ENCODE measurements at regions not wholly inside any gene's neighbourhood (a gene's known extent, or its start where the extent isn't known, plus 50 kb on each side); places are given as distances from the start of the nearest gene placed in this dataset.

- Histone ChIP-seq H2AFZ (no peak overlapping the region), H3K27me3 (replicated peaks; ENCODE audit: insufficient read depth) (no peaks in the 10 kb centered on the region), H3K79me2 (ENCODE audit: insufficient read depth) (no peaks in the 10 kb centered on the region), H4K20me1 (ENCODE audit: insufficient read depth) (no peaks in the 10 kb centered on the region), H3F3A (ENCODE audit: insufficient read depth) (no peaks in the 10 kb centered on the region), H3K9me2 (ENCODE audit: insufficient read depth) (no peaks in the 10 kb centered on the region), H3K36me3 (ENCODE audit: low read depth) (no peaks in the 10 kb centered on the region), H3K4me2 (ENCODE audit: unreplicated experiment) (no peak overlapping the region), H3K27ac (no peak overlapping the region), H3K4me1 (ENCODE audit: insufficient read depth) (no peaks in the 10 kb centered on the region), H3K9ac (no peak overlapping the region), H3K4me3 (no peak overlapping the region), H3K9me3 (ENCODE audit: low read depth) (no peaks in the 10 kb centered on the region)
- in situ Hi-C loops (cut with MboI), result no loop called here
- TF ChIP-seq EZH2 (IDR thresholded peaks at IDR 0.05; ENCODE audit: insufficient read depth, poor library complexity, severe bottlenecking) (no peak), EZH2phosphoT487 (IDR thresholded peaks at IDR 0.05; ENCODE audit: insufficient read depth, low read depth) (no peak)
- no peak for DNase-seq
- WGBS, 2 experiments (ENCODE audit: low coverage in 1 of 2, low lambda C conversion rate in 2 of 2, missing lambda C conversion rate in 2 of 2), result 28 to 41% methylated on average over 3 of the region's 3 CpGs
Measured at GRCh38 chr1:79224537-79224936, 218.0 kb upstream of the ADGRL4 start.

GRCh38 chr1:79220509-79220908 is 214.0 kb upstream of the ADGRL4 start:
- in situ Hi-C loops (cut with MboI), result no loop called here

GRCh38 chr1:79215311-79215710 is 208.8 kb upstream of the ADGRL4 start:
- no peaks in the 10 kb centered on the region for H3K27me3 ChIP-seq (replicated peaks; ENCODE audit: insufficient read depth)
- TF ChIP-seq EZH2phosphoT487 (IDR thresholded peaks at IDR 0.05; ENCODE audit: insufficient read depth, low read depth) (no peak), EZH2 (IDR thresholded peaks at IDR 0.05; ENCODE audit: insufficient read depth, poor library complexity, severe bottlenecking) (no peak)
- H2AFZ ChIP-seq, result no peak overlapping the region
- H3K27ac ChIP-seq, result no peak overlapping the region
- H4K20me1 ChIP-seq (ENCODE audit: insufficient read depth), result no peaks in the 10 kb centered on the region
- H3K79me2 ChIP-seq (ENCODE audit: insufficient read depth), result no peaks in the 10 kb centered on the region
- H3K36me3 ChIP-seq (ENCODE audit: low read depth), result no peaks in the 10 kb centered on the region
- H3K4me3 ChIP-seq, result no peak overlapping the region
- H3K4me2 ChIP-seq (ENCODE audit: unreplicated experiment), result no peak overlapping the region
- H3K9ac ChIP-seq, result no peak overlapping the region
- WGBS, 2 experiments (ENCODE audit: low coverage in 1 of 2, low lambda C conversion rate in 2 of 2, missing lambda C conversion rate in 2 of 2), result 49 to 56% methylated on average over 4 of the region's 4 CpGs
- H3K9me2 ChIP-seq (ENCODE audit: insufficient read depth), result peaks cover 8% of the 10 kb centered on the region; the same call in 1 of the 2 replicates
- no peaks in the 10 kb centered on the region for H3F3A ChIP-seq (ENCODE audit: insufficient read depth)
- H3K9me3 ChIP-seq (ENCODE audit: low read depth), result no peaks in the 10 kb centered on the region
- in situ Hi-C loops (cut with MboI), result no loop called here
- H3K4me1 ChIP-seq (ENCODE audit: insufficient read depth), result no peaks in the 10 kb centered on the region
- DNase-seq, result no peak

More at GRCh38 chr1:79220509-79220908, 214.0 kb upstream of the ADGRL4 start:
- no peaks in the 10 kb centered on the region for H3K27me3 ChIP-seq (replicated peaks; ENCODE audit: insufficient read depth)
- no peak overlapping the region for H3K4me2 ChIP-seq (ENCODE audit: unreplicated experiment)
- H2AFZ ChIP-seq, result no peak overlapping the region
- H3K9ac ChIP-seq, result no peak overlapping the region
- H3K4me1 ChIP-seq (ENCODE audit: insufficient read depth), result no peaks in the 10 kb centered on the region
- WGBS, 2 experiments (ENCODE audit: low coverage in 1 of 2, low lambda C conversion rate in 2 of 2, missing lambda C conversion rate in 2 of 2), result 9 to 16% methylated on average over 2 of the region's 2 CpGs
- no peaks in the 10 kb centered on the region for H3K36me3 ChIP-seq (ENCODE audit: low read depth)
- TF ChIP-seq EZH2 (IDR thresholded peaks at IDR 0.05; ENCODE audit: insufficient read depth, poor library complexity, severe bottlenecking), result no peak
- no peak for TF ChIP-seq EZH2phosphoT487 (IDR thresholded peaks at IDR 0.05; ENCODE audit: insufficient read depth, low read depth)
- H3K4me3 ChIP-seq, result no peak overlapping the region
- no peaks in the 10 kb centered on the region for H3K9me3 ChIP-seq (ENCODE audit: low read depth)
- no peaks in the 10 kb centered on the region for H3K79me2 ChIP-seq (ENCODE audit: insufficient read depth)
- no peaks in the 10 kb centered on the region for H3F3A ChIP-seq (ENCODE audit: insufficient read depth)
- no peaks in the 10 kb centered on the region for H3K9me2 ChIP-seq (ENCODE audit: insufficient read depth)
- H3K27ac ChIP-seq, result no peak overlapping the region
- no peaks in the 10 kb centered on the region for H4K20me1 ChIP-seq (ENCODE audit: insufficient read depth)
- DNase-seq, result no peak

GRCh38 chr1:79207786-79208185 is 201.3 kb upstream of the ADGRL4 start:
- Histone ChIP-seq H3K9ac (no peak overlapping the region), H3K79me2 (ENCODE audit: insufficient read depth) (no peaks in the 10 kb centered on the region), H3K27me3 (replicated peaks; ENCODE audit: insufficient read depth) (no peaks in the 10 kb centered on the region), H2AFZ (no peak overlapping the region), H3K4me3 (no peak overlapping the region), H4K20me1 (ENCODE audit: insufficient read depth) (no peaks in the 10 kb centered on the region), H3K27ac (no peak overlapping the region), H3K4me2 (ENCODE audit: unreplicated experiment) (no peak overlapping the region), H3K4me1 (ENCODE audit: insufficient read depth) (no peaks in the 10 kb centered on the region), H3K9me3 (ENCODE audit: low read depth) (no peaks in the 10 kb centered on the region), H3F3A (ENCODE audit: insufficient read depth) (no peaks in the 10 kb centered on the region), H3K36me3 (ENCODE audit: low read depth) (no peaks in the 10 kb centered on the region), H3K9me2 (ENCODE audit: insufficient read depth) (no peaks in the 10 kb centered on the region; the same call in 1 of the 2 replicates)
- no peak for DNase-seq
- in situ Hi-C loops (cut with MboI), result no loop called here
- 43 to 49% methylated on average over 4 of the region's 4 CpGs for WGBS, 2 experiments (ENCODE audit: low coverage in 1 of 2, low lambda C conversion rate in 2 of 2, missing lambda C conversion rate in 2 of 2)
- TF ChIP-seq EZH2phosphoT487 (IDR thresholded peaks at IDR 0.05; ENCODE audit: insufficient read depth, low read depth) (no peak), EZH2 (IDR thresholded peaks at IDR 0.05; ENCODE audit: insufficient read depth, poor library complexity, severe bottlenecking) (no peak)

GRCh38 chr1:79207331-79207730 is 200.8 kb upstream of the ADGRL4 start:
- no peak overlapping the region for H3K4me3 ChIP-seq
- H3K4me1 ChIP-seq (ENCODE audit: insufficient read depth), result no peaks in the 10 kb centered on the region
- no peak overlapping the region for H3K9ac ChIP-seq
- no peak for DNase-seq
- no peaks in the 10 kb centered on the region for H3K36me3 ChIP-seq (ENCODE audit: low read depth)
- H3F3A ChIP-seq (ENCODE audit: insufficient read depth), result no peaks in the 10 kb centered on the region
- no peak overlapping the region for H3K27ac ChIP-seq
- H3K9me2 ChIP-seq (ENCODE audit: insufficient read depth), result no peaks in the 10 kb centered on the region; the same call in 1 of the 2 replicates
- H3K9me3 ChIP-seq (ENCODE audit: low read depth), result no peaks in the 10 kb centered on the region
- in situ Hi-C loops (cut with MboI), result no loop called here
- WGBS, 2 experiments (ENCODE audit: low coverage in 1 of 2, low lambda C conversion rate in 2 of 2, missing lambda C conversion rate in 2 of 2), result 22 to 31% methylated on average over 5 of the region's 5 CpGs
- no peak overlapping the region for H3K4me2 ChIP-seq (ENCODE audit: unreplicated experiment)
- H4K20me1 ChIP-seq (ENCODE audit: insufficient read depth), result no peaks in the 10 kb centered on the region
- H2AFZ ChIP-seq, result no peak overlapping the region
- no peaks in the 10 kb centered on the region for H3K27me3 ChIP-seq (replicated peaks; ENCODE audit: insufficient read depth)
- TF ChIP-seq EZH2phosphoT487 (IDR thresholded peaks at IDR 0.05; ENCODE audit: insufficient read depth, low read depth), result no peak
- TF ChIP-seq EZH2 (IDR thresholded peaks at IDR 0.05; ENCODE audit: insufficient read depth, poor library complexity, severe bottlenecking), result no peak
- no peaks in the 10 kb centered on the region for H3K79me2 ChIP-seq (ENCODE audit: insufficient read depth)

All from GM23248 (cell line).